HepG2 (cell line): ENCODE measurements at regions not wholly inside any gene's neighbourhood (a gene's known extent, or its start where the extent isn't known, plus 50 kb on each side); places are given as distances from the start of the nearest gene placed in this dataset.

Source experiments
- ATAC-seq: fragments of 200-7000 bp; cut with Tn5 transposase; 3 replicates; pipeline ENCODE4 v1.9.1; 2020; ENCODE audit warnings: mild to moderate bottlenecking, moderate library complexity
- BruUV-seq: library from RNA; stranded (reverse); fragments of 400-500 nt; replicated peaks from 2 replicates; lab custom pipeline; 2021; lab: Mats Ljungman, UMichigan
- CTCF ChIA-PET: fragments of 300-600 bp; formaldehyde crosslinking; extraction: SDS; loops from one replicate; lab custom pipeline; 2021; ENCODE audit warnings: low total read pairs, inconsistent platforms, low intra/inter-chr PET ratio; lab: Yijun Ruan, JAX
- POLR2A ChIA-PET: fragments of 350-600 bp; sonication (Branson Sonifier 250); formaldehyde crosslinking; loops from one replicate; lab custom pipeline; 2020; ENCODE audit warnings: antibody characterized with exemption, inconsistent platforms; lab: Yijun Ruan, JAX
- DNase-seq: peaks from one replicate; pipeline ENCODE4 v3.0.0-alpha.2; 2015; ENCODE audit warnings: low spot score
- FAIRE-seq: peaks from 3 replicates; lab custom pipeline; 2011; peaks lifted over from hg19 to GRCh38; lab: Jason Lieb, UNC
- H2AFZ ChIP-seq: one replicate; pipeline ENCODE4 v1.6.1; 2011; ENCODE audit warnings: low read length, inconsistent platforms
- H3K27ac ChIP-seq: fragments of 300-600 bp; 3 replicates; pipeline ENCODE4 v1.8.0; 2011; ENCODE audit warnings: mixed run types, mild to moderate bottlenecking, mixed read lengths, low read length, inconsistent platforms; ENCODE audit not compliant: insufficient read depth; ENCODE audit errors: extremely low read length
- H3K27me3 ChIP-seq, 2 experiments: fragments of 200-600 bp in 1 of 2; 2 replicates in 1 of 2; 3 replicates in 1 of 2; pipeline versions ENCODE4 v1.6.0 to v1.8.0; 2011; ENCODE audit warnings: low read length in 2 of 2, mild to moderate bottlenecking in 2 of 2, moderate library complexity in 2 of 2, inconsistent platforms in 1 of 2; ENCODE audit not compliant: insufficient read depth in 2 of 2, control insufficient read depth in 1 of 2
- H3K36me3 ChIP-seq, 2 experiments: fragments of 200-600 bp in 1 of 2; replicated peaks in 1 of 2; 2 replicates in 1 of 2; 3 replicates in 1 of 2; pipeline versions ENCODE4 v1.5.1 to v1.8.0; 2011; ENCODE audit warnings: low read length in 2 of 2, inconsistent platforms in 1 of 2; ENCODE audit not compliant: insufficient read depth in 2 of 2, control insufficient read depth in 1 of 2
- H3K4me1 ChIP-seq: 2 replicates; pipeline ENCODE4 v1.5.1; 2012; ENCODE audit warnings: low read length, inconsistent platforms; ENCODE audit not compliant: insufficient read depth
- H3K4me2 ChIP-seq: 2 replicates; pipeline ENCODE4 v1.6.0; 2011; ENCODE audit warnings: low read depth, low read length, inconsistent platforms
- H3K4me3 ChIP-seq, 3 experiments: fragments of 200-600 bp in 1 of 3; sonication (generic), shearing (Covaris generic) in 1 of 3; replicated peaks in 1 of 3; 2 replicates each; pipeline ENCODE4 v1.5.1; 2011 to 2016; ENCODE audit warnings: low read length in 3 of 3, inconsistent platforms in 2 of 3, low read depth in 2 of 3, mild to moderate bottlenecking in 2 of 3, control low read depth in 1 of 3, mixed read lengths in 1 of 3; ENCODE audit not compliant: insufficient read depth in 1 of 3
- H3K79me2 ChIP-seq: one replicate; pipeline ENCODE4 v1.6.1; 2011; ENCODE audit warnings: low read length, inconsistent platforms; ENCODE audit not compliant: insufficient read depth
- H3K9ac ChIP-seq: 2 replicates; pipeline ENCODE4 v1.6.0; 2011; ENCODE audit warnings: mild to moderate bottlenecking, low read depth, low read length, inconsistent platforms; ENCODE audit not compliant: insufficient read depth
- H3K9me3 ChIP-seq: 2 replicates; pipeline ENCODE4 v1.5.1; 2012; ENCODE audit warnings: mild to moderate bottlenecking, low read length
- H4K20me1 ChIP-seq: 2 replicates; pipeline ENCODE4 v1.6.0; 2011; ENCODE audit warnings: inconsistent platforms, mild to moderate bottlenecking, low read length, moderate library complexity; ENCODE audit not compliant: insufficient read depth
- ETV6 ChIP-seq: sonication (generic); formaldehyde crosslinking; conservative IDR thresholded peaks from 2 replicates; pipeline ENCODE4 v1.4.0; 2020; ENCODE audit warnings: missing genetic modification reagents
- HDAC1 ChIP-seq: sonication (generic); formaldehyde crosslinking; IDR thresholded peaks from 2 replicates; pipeline ENCODE4 v1.5.1; 2020; ENCODE audit warnings: mild to moderate bottlenecking, missing genetic modification reagents
- HNRNPK ChIP-seq: fragments of 200-400 bp; formaldehyde crosslinking; IDR thresholded peaks from 2 replicates; pipeline ENCODE4 v1.6.1; 2018; ENCODE audit warnings: low read length, low read depth, moderate library complexity, mild to moderate bottlenecking; ENCODE audit not compliant: poor library complexity, severe bottlenecking
- HOXA7 ChIP-seq: sonication (generic); formaldehyde crosslinking; IDR thresholded peaks from 2 replicates; pipeline ENCODE4 v1.8.1; 2022; ENCODE audit warnings: mild to moderate bottlenecking, missing genetic modification reagents, moderate library complexity
- NFYB ChIP-seq: sonication (generic); formaldehyde crosslinking; IDR thresholded peaks from 2 replicates; pipeline ENCODE4 v1.4.0; 2020; ENCODE audit warnings: missing genetic modification reagents
- RBM22 ChIP-seq: fragments of 200-400 bp; formaldehyde crosslinking; optimal IDR thresholded peaks from 2 replicates; pipeline ENCODE3; 2017; ENCODE audit warnings: mild to moderate bottlenecking, low read length, moderate library complexity
- ZBTB10 ChIP-seq: sonication (generic); formaldehyde crosslinking; IDR thresholded peaks from 2 replicates; pipeline ENCODE4 v1.4.0; 2020; ENCODE audit warnings: missing genetic modification reagents, borderline replicate concordance
- ZNF260 ChIP-seq: sonication (generic); formaldehyde crosslinking; IDR thresholded peaks from 2 replicates; pipeline ENCODE4 v1.4.0; 2020; ENCODE audit warnings: missing genetic modification reagents, low read depth, mild to moderate bottlenecking, borderline replicate concordance
- ZNF510 ChIP-seq: sonication (generic); formaldehyde crosslinking; IDR thresholded peaks from 2 replicates; pipeline ENCODE4 v1.4.0; 2020; ENCODE audit warnings: low read depth, mild to moderate bottlenecking, missing genetic modification reagents
- ZNF512 ChIP-seq: sonication (generic); formaldehyde crosslinking; IDR thresholded peaks from 2 replicates; pipeline ENCODE4 v1.4.0; 2020; ENCODE audit warnings: mild to moderate bottlenecking, missing genetic modification reagents
- ZNF572 ChIP-seq: sonication (generic); formaldehyde crosslinking; IDR thresholded peaks from 2 replicates; pipeline ENCODE4 v1.5.1; 2020; ENCODE audit warnings: mild to moderate bottlenecking, missing genetic modification reagents
- ZNF678 ChIP-seq: sonication (generic); formaldehyde crosslinking; IDR thresholded peaks from 2 replicates; pipeline ENCODE4 v1.4.0; 2020; ENCODE audit warnings: mild to moderate bottlenecking, missing genetic modification reagents
- WGBS: methylation state at CpG from one replicate; pipeline ENCODE4 v1.1.6; 2017; ENCODE audit warnings: low lambda C conversion rate; 5-methylcytosine and 5-hydroxymethylcytosine counted together
- in situ Hi-C: cut with HindIII; loops from 2 replicates; pipeline ENCODE4 v1.10.0; 2017; ENCODE audit warnings: low pct_unique_long_range_greater_than_20kb; ENCODE audit not compliant: extremely low pct_ligation_motif_present
- intact Hi-C: fragments of 100-400 bp; cut with micrococcal nuclease; formaldehyde crosslinking; loops from one replicate; pipeline ENCODE4 v1.10.0; 2022; ENCODE audit not compliant: unreplicated experiment
- TF ChIP-seq, protein P1 (sequence below): sonication (generic); formaldehyde crosslinking; IDR thresholded peaks from 2 replicates; pipeline ENCODE4 v1.4.0; 2020; ENCODE audit warnings: mild to moderate bottlenecking, missing genetic modification reagents

DNA sequence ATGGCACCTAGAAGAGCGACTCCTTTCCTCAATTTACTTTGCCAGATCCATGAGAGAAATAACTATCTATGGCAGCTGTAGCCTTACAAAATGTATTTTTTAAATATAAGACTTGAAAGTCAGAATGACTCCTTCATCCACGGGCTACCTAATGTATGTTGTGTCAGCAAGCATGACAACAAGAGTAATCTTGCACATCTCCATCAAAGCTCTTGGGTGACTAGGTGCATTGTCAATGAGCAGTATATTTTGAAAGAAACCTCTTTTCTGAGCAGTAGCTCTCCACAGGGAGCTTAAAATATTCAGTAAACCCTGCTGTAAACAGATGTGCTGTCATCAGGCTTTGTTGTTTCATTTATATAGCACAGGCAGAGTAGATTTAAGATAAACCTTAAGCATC, 757.2 kb upstream of the PHF14 start:
- no peaks in the 10 kb centered on the region for H3K27me3 ChIP-seq
- no peak overlapping the region for H2AFZ ChIP-seq
- no peaks in the 10 kb centered on the region for H3K36me3 ChIP-seq
- ATAC-seq (no peak), FAIRE-seq (no peak), DNase-seq (no peak)
- POLR2A ChIA-PET = no interaction called here
- 3% methylated on average over 2 of the region's 2 CpGs for WGBS
- no peaks in the 10 kb centered on the region for H4K20me1 ChIP-seq
- H3K4me1 ChIP-seq = no peaks in the 10 kb centered on the region
- intact Hi-C loops = no loop called here
- CTCF ChIA-PET = no interaction called here
- H3K9ac ChIP-seq = no peak overlapping the region
- in situ Hi-C loops = no loop called here
- no peak overlapping the region for H3K4me2 ChIP-seq
- no peak overlapping the region for H3K4me3 ChIP-seq
- H3K79me2 ChIP-seq = no peaks in the 10 kb centered on the region
- H3K9me3 ChIP-seq = peaks cover 84% of the 10 kb centered on the region
- H3K27ac ChIP-seq = no peak overlapping the region
- BruUV-seq = no TSS peak
- TF ChIP-seq ETV6 (CRISPR knock-in tag) (no peak), ZNF512 (CRISPR knock-in tag) (no peak), RBM22 (no peak), HOXA7 (no peak), ZNF678 (CRISPR knock-in tag) (no peak), NFYB (CRISPR knock-in tag) (no peak), ZNF260 (CRISPR knock-in tag) (no peak), ZBTB10 (CRISPR knock-in tag) (no peak), ZNF572 (CRISPR knock-in tag) (no peak), ZNF510 (no peak), HNRNPK (no peak), HDAC1 (CRISPR knock-in tag) (no peak)
- TF ChIP-seq, protein P1, sequence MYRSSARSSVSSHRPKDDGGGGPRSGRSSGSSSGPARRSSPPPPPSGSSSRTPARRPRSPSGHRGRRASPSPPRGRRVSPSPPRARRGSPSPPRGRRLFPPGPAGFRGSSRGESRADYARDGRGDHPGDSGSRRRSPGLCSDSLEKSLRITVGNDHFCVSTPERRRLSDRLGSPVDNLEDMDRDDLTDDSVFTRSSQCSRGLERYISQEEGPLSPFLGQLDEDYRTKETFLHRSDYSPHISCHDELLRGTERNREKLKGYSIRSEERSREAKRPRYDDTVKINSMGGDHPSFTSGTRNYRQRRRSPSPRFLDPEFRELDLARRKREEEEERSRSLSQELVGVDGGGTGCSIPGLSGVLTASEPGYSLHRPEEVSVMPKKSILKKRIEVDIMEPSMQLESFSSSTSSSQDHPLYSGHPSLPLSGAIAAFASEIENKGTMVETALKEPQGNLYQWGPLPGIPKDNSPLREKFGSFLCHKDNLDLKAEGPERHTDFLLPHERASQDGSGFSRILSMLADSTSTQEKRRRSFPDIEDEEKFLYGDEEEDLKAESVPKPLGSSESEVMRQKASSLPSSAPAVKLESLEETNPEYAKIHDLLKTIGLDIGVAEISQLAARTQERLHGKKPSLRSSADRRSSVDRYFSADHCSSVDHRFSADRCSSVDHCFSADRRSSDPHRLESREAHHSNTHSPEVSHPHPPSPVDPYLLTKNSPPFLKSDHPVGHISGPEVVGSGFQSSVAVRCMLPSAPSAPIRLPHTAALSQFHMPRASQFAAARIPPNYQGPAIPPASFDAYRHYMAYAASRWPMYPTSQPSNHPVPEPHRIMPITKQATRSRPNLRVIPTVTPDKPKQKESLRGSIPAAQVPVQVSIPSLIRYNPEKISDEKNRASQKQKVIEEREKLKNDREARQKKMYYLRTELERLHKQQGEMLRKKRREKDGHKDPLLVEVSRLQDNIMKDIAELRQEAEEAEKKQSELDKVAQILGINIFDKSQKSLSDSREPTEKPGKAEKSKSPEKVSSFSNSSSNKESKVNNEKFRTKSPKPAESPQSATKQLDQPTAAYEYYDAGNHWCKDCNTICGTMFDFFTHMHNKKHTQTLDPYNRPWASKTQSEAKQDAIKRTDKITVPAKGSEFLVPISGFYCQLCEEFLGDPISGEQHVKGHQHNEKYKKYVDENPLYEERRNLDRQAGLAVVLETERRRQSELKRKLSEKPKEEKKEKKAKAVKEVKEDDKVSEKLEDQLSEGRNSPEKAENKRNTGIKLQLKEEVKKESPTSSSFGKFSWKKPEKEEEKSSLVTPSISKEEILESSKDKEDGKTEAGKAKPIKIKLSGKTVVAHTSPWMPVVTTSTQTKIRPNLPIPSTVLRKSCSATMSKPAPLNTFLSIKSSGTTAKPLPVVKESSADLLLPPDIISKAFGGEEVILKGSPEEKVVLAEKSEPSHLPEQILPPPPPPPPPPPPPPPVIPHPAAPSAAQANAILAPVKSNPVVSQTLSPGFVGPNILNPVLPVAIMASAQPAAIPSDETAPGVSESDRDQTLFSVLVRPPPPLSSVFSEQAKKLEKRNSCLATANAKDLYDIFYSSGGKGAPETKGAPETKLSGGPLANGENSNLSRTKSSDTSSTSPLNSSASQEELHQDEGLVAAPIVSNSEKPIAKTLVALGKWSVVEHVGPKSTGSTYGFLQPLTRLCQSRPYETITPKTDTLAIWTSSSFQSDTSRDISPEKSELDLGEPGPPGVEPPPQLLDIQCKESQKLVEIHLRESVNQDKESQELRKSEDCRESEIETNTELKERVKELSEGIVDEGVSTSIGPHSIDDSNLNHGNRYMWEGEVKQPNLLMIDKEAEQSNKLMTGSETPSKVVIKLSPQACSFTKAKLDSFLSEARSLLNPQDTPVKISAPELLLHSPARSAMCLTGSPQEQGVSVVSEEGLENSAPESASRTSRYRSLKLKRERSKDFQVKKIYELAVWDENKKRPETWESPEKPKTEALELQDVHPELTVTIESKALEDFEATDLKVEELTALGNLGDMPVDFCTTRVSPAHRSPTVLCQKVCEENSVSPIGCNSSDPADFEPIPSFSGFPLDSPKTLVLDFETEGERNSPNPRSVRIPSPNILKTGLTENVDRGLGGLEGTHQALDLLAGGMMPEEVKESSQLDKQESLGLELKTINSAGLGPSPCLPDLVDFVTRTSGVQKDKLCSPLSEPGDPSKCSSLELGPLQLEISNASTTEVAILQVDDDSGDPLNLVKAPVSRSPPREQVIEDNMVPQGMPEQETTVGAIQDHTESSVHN (CRISPR knock-in tag) = no peak
